Posterior cingulate gyrus (tissue), 11 donors: ENCODE measurements at regions not wholly inside any gene's neighbourhood (a gene's known extent, or its start where the extent isn't known, plus 50 kb on each side); places are given as distances from the start of the nearest gene placed in this dataset.

Experiments used
- DNase-seq, 10 donors: peaks; one replicate each; pipeline versions ENCODE4 v3.0.0 to v3.0.0-alpha.2; 2020 to 2021; ENCODE audit warnings: mixed read lengths in 3 of 10
- intact Hi-C: fragments of 100-400 bp; cut with DNase I; formaldehyde crosslinking; loops from one replicate; pipeline ENCODE4 v1.15.1; 2023

DNA sequence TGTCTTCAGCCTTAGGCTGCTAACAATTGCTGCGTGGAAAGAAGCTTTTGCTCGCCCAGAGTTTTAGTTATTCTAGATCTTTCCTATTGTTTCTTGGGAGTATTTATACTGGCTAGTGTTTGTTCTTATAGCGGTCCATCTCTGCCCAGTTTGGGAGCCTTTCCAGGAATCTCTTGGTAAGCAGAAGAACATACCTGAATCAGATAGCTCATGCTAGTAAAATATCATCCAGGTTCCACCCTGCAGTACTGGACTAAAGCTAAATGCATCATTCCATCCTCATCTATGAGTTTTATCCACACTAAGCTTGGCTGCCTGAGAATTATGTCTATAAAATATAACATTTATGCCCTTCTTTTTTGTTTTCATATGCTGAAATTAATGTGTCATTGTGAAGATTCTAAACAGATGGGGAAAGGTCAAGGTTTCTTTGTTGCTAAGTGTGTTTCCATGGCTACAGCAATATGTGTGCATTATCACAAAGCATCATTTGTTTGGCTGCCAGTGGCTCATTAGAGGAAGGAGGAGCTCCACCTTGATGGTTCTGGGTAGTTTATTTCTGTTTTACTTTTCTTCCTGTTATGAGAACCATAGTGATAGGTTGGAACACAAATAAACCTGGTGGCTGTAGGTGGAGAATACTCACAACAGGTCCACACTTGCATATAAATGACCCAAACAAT lies 182.8 kb downstream of the PIK3C3 start:
- intact Hi-C loops, result no loop called here
- DNase-seq, result no peak

DNA sequence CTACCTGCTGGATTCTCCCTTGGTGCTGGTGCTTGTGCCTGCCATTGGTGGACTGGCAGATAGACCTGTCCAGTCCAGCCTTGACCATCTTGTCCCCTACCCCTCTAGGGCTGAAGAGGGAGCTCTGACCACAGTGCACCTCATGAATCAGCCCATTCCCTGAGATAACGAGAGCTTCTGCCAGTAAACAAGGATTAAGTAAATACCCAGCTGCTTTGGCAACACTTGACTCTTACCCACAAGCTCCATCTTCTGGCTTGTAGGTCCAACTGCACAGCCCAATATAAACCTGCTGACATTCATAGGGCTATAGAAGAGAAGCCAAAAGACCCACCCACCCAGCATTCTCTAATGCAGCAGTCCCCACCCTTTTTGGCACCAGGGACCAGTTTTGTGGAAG lies 186.4 kb downstream of the PIK3C3 start:
- no peak for DNase-seq
- intact Hi-C loops, result no loop called here

DNA sequence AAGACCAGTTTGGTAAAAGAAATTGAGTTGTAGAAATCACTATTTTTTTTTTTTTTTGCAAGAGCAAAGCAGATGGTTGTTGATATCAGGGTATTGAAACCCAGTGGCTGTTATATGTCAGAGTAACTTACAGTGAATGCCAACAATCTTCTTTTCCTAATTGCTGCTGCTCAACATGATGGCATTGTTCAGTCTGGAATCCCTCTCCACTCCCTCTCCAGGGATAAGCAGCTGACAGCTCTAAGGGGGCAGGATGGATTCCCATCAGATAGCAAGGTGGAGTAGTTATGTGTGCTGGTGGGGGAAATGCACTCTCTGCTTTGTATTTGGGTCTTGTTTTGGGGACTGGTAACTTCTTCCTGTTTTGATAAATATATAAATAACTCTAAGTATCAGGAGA lies 200.0 kb downstream of the PIK3C3 start:
- intact Hi-C loops, result no loop called here
- no peak for DNase-seq

DNA sequence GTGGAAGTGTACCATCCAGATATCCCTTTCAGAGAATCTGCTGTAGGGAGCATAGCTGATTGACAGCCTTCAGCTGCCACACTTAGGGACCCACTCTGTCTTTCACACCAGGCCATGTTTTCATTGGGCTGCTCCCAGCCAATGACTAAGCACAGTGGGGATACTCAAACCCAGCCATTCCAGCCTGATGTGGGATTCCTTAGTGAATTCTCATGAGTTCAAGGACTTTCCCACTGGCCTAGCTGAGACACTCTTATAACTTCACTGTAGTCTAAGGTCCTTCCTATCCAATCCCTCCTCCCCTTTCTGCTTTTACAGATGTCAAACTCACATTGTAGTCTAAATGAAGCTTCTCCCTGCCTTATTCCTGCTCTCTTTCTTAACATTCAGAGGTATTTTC lies 201.2 kb downstream of the PIK3C3 start:
- no peak for DNase-seq
- intact Hi-C loops, result no loop called here

DNA sequence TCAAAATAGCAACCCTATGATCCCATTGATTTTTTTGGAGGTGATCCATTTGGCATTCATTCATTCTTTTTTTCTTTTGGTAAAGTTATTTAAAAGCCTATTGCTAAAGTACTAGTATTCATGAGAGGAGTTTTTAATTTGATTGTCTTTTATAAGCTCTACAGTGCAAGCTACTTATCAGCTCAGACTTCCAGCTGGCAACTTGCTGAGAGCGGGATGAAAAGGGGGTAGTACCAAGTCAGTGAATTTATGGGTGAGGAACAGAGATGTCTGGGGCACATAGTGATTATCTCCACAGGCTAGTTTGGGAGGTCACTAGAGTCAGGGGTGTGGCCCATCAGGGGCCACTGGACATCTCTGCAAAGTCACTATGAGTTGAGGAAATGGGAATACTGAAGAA lies 202.4 kb downstream of the PIK3C3 start:
- intact Hi-C loops, result no loop called here
- no peak for DNase-seq

DNA sequence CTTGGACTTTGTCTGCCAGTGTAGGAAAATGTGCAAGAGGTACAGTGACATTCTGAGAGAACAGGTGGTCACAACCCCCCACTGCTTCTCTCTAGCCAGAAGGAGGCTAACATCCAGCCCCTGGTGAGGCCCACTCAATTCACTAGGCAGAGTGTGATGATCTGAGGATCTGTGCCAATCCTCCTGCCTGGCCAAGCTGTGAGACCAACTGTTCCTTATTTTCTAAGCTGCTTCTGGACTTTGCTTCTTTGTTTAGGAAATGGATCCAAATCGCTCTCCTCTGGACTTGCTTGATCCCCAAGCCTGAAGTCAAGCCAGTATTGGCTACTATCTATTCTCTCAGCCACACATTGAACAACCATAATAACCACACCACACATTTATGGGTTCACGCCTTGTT lies 202.8 kb downstream of the PIK3C3 start:
- intact Hi-C loops, result no loop called here
- DNase-seq, result peak in 5 of 10 donors; percentile 15 to 75 (median 61)

DNA sequence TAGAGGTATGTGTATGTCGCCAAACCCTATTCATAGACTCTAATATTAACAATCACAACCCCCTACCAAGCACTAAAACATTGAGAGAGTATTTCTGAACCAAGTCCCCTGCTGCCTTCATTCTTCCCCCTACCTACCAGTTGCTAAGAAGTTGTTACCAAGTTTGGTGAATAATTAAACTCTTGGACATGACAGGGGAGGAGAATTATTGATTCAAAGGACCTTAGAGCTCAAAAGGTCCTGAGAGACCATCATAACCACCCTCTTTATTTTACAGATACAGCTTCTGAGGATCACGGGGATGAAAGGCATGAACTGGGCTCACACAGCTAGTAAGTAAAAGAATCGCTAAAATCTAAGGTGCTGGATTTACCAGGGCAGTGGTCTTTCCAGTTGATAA lies 204.1 kb downstream of the PIK3C3 start:
- no peak for DNase-seq

DNA sequence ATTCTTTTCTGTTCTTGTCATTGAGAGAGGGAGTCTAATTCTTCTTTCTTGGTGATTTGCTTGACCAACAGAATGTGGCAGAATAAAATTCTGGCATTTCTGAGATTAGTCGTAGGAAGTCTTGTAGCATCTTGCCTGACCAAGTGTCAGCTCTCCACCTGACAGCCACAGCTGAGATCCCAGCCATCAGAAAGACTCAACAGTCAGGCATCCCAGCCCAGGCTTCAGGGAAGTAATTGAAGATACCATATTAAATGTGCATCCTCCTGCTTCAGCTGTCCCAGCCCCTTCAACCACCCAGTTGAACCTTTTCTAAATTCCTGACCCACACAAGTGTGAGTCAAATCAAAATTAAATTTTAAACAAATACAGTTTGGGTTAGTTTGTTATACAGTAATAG lies 208.3 kb downstream of the PIK3C3 start:
- intact Hi-C loops, result no loop called here

More for the DNA sequence above, 204.1 kb downstream of the PIK3C3 start:
- intact Hi-C loops, result no loop called here

DNA sequence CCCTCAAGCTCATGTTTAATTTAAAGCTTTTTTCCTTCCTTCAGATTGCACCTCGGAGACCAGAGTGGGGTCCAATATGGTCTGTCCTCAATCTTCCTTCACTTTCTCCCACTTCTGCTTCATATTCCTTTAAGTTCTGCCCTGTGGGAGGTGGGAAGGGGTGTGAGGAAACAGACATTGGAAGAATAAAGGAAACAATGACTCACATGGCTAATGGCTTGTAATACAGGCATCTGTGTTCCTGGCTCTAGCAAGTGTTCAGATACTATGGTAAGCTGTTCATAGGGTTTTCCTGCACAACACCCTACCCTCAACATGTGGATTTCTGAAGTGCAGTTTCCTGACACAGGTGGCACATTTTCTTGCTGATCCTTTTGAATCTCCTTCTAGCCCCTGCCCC lies 209.5 kb downstream of the PIK3C3 start:
- intact Hi-C loops, result no loop called here
- no peak for DNase-seq

More for the DNA sequence above, 208.3 kb downstream of the PIK3C3 start:
- DNase-seq, result no peak

DNA sequence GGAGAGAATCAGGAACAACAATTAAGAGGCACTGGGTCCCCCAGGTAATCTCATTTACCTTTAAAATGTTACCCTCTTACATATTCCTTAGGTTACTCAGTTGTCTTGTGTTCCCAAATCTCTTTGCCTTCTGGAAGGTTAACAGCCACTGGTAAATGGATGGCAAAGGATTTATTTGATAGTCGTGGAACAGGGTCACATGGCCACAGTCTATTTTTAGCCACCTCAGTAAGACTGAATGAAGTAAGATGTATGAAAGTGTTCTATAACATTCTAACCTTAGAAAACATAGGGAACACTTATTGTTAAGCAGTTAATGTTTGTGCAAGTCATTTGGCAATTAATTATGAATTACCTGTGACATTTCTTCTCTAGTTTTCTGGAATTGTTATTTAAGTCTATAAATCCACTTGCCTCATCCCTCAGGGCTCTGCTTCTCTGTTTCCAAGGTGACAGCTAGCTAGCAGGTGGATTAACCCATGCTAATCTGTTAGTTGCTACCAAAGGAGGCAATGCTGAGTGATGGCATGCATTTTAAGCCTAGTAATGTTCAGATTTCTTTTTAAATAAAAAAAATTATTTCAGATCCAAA lies 211.0 kb downstream of the PIK3C3 start:
- intact Hi-C loops, result no loop called here
- no peak for DNase-seq

DNA sequence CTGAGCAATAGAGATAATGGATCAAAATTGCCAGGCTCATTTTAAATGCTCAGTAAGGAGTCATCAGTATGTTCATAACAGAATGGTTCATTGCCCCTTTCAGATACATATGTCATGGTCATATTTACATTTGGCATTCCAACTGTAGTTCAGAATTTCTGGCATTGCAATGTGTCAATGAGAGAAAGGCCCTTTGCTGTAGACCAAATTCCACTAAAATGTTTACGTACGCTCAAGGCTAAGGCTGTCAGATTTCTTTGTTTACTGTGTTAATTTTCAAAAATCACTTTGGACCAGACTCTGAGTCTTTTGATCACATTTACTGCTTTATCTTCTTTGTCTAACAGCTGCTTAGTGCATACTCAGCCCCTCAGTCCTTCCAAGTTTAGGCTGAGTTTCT lies 213.5 kb downstream of the PIK3C3 start:
- no peak for DNase-seq
- intact Hi-C loops, result no loop called here

DNA sequence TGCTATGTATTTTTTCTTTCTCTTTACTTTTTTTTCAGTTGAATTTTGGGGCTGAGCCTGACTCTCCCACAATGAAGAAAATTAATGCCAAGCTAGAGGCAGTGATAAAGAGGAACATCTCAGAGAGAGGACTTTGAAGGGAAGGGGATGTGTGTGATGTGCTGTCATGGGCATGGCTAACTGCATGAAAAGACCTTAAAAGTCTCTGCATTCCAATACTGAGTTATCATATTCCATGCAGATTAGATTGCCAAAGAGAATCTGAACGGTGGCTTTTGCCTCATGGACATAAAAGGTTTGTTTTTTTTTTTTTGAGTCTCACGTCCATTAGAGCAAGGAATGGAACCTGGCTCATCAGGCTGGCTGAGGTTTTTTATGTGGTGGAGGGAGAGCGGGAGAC lies 213.9 kb downstream of the PIK3C3 start:
- DNase-seq, result no peak
- intact Hi-C loops, result no loop called here

DNA sequence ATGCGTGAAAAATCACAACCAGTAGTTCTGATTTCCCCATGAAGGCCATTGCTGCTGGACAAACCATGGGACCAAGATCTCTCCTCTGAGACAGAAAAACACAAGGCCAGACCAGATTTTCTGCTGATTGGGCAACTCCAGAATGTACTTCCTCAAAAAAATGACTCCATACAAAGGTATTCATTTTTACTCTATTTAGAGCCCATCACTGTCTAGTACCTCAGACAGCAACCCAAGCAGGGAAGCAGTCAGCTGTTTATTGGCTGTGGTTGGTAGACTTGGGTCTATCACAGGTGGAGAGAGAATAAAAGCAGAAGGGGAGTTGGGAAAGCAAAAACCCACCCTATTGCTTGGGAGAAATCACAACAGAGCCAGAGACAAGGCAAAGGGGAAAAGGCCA lies 219.9 kb downstream of the PIK3C3 start:
- intact Hi-C loops, result no loop called here
- DNase-seq, result no peak

DNA sequence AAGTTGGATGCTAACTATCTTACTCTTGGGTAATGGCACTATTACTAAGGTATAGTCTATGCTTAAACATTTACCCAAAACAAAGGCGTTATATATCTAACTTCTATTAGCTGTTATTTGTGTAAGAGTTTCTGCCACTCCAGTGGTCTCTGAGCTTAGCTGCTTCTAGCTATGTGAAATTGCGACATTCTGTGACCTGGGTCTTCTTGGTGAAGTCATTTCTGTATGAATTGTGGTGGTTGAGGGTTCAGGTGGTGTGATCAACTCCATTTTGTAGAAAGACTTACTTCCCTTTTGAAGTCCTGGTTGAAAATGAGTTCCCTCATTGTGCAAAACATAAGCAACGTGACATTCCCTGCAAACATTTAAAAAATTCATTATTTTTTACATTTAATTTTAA lies 221.6 kb downstream of the PIK3C3 start:
- DNase-seq, result no peak
- intact Hi-C loops, result no loop called here

DNA sequence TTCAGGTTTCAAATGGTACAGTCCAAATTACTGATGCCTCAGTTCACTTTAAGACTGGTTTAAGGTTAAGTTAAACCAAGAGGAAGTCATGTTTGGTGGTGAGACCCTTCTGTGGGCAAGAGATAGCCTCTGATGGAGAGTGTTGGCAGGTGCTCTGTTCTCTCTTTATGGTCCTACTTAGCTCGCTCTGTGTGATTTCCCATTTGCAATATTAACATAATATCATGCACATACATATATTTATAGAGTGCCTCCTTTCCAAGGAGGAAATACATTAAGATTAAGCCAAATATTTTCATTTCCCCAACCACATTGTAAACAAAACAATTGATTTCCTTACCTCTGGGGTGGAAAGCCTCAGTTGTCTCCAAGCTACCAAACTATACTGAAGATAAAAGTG lies 222.4 kb downstream of the PIK3C3 start:
- intact Hi-C loops, result no loop called here
- no peak for DNase-seq

DNA sequence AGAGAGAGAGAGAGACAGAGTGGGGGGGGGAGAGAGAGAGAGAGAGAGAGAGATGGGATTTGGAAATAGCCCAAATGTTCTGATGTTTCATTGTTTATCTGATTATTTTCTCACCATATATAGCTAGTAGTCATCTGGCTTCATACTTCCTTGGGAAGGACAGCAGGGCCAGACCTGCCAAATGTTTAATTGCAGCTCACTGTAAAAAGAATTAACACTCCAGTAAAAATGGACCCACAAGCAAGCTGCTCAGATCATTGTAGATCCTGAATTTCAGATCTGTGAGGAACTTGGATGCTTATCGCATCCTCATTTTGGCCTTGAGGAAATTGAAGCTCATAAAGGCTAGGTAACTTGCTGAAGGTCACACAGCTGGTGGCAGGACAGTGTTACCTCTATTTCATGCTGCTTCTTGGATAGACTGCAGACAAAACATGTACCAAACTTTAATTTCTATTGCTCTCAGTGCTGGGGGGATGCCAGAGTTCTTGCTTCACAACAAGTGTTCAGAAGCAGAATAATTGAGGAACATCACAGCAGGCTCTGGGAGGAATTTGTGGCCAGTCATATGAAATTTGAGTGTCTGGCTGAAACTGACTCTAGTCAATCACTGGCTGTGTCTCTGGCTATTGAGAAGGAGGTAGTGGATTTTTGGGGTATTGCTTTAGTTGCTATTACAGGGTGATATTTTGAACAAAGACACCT lies 223.5 kb downstream of the PIK3C3 start:
- DNase-seq, result no peak
- intact Hi-C loops, result no loop called here

DNA sequence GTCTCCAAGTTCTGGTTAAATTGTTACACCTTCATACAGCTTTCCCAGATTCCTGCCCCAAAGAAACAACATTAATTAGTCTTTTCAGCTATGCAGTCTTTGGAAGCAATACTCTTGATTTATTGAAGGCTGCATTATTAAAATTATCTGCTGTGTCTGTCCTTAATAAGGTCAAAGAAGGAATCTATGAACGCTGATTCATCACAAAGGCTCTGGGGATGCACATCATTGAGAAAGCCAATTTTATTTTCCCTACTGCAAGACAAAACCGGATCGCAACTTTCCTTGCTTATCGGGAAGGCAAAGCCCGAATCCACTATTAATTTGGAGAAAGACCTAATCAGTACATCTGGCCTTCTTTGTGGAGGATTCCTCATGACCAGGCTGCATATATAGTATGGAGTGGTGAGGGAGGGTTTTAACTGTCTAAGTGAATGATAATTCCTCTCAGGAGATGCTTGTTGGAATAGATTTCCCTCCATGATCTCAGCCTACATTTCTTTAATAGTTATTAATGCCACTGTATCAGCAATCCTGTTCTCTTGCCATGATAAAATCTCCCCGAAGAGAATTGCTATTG lies 224.6 kb downstream of the PIK3C3 start:
- intact Hi-C loops, result no loop called here
- DNase-seq, result no peak

DNA sequence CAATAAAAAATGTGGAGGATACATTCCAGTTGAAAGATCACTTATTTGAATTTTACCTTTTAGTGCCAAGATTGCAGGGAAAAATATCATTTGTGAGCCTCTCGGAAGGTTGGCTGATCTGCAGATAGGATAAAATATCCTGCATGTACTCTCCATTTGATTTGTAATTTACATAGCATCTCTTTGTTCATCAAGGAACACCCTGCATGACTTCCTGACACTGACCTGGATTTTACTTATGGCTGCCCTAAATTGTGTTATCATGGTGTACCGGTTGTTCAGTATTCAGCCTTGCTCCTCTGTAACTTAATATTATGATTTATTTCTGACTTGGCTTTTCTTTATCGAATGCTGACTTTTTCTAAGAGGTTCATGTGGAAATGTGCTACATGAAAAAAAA lies 226.4 kb downstream of the PIK3C3 start:
- DNase-seq, result no peak
- intact Hi-C loops, result no loop called here

DNA sequence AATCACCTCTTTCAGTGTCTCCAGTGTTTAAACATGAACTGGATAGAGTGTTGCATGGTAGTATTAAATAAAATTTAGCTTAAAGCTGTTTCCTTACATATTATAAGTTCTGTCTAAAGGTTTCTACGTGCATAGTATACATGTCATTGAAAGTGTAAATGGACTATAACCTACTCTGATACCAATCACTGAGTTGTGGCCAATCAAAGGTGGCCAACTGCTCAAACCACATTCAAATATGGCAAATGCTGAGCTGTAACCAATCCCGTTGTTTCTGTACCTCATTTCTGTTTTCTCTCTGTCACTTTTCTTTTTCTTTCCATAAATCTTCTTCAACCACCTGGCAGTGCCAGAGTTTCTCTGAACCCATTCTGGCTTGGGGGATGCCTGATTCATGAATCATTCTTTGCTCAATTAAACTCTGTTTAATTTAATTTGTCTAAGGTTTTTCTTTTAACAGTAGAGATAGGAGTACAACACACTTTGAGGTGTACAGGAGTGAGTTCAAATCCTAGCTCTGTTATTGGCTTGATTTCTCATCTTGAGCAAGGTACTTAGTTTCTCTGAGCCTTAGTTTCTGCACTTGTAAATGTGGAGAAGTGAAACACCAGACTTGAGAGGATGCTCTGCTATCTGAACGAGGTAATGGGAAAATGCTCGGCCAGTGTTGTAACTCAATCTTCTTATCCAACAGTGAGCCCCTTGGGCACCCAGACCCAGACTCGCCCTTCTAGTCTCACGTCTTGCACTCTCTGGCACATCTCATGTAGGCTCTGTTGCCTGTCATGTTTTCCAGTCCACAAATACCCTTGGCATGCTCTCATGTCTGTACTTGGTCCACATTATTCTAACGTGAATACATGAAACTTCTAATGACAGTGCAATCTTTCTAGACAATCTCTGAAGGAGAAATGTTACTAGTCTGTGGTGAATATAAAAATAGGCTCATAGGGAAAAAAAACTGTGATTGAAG lies 228.0 kb downstream of the PIK3C3 start:
- intact Hi-C loops, result no loop called here
- no peak for DNase-seq

DNA sequence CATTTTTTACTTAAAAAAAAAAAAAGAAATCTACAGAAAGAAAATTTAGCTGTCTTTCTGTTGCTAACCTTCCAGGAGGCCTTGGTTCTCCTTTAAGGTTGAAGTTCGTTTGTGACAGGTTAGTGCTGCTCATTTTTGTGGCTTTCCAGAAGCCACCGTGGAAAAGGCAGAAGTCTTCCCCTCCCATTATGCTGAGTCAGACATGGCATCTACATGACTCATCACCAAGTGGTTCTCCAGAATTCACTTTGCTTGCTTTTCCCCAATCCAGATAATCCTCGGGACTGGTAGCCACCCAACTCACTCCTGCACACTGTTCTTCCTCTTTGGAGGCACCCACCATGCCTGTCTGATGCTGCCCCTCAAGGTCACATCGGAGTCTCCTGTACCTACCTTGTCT lies 228.7 kb downstream of the PIK3C3 start:
- intact Hi-C loops, result no loop called here
- DNase-seq, result no peak
